Sigmoid colon (tissue), 3 donors: ENCODE measurements at regions not wholly inside any gene's neighbourhood (a gene's known extent, or its start where the extent isn't known, plus 50 kb on each side); places are given as distances from the start of the nearest gene placed in this dataset.

Source experiments
- CTCF ChIP-seq, 4 experiments: fragments of 450-650 bp in 3 of 4; fragments of 200-600 bp in 1 of 4; IDR thresholded peaks; one replicate each; pipeline ENCODE4 v1.5.1; 2016 to 2019; ENCODE audit warnings: antibody characterized with exemption in 4 of 4, mild to moderate bottlenecking in 3 of 4, moderate library complexity in 2 of 4
- POLR2A ChIP-seq, 2 donors: fragments of 450-650 bp; IDR thresholded peaks; one replicate each; pipeline ENCODE4 v1.6.1; 2016; ENCODE audit warnings: antibody characterized with exemption in 2 of 2, mild to moderate bottlenecking in 2 of 2, moderate library complexity in 2 of 2

DNA sequence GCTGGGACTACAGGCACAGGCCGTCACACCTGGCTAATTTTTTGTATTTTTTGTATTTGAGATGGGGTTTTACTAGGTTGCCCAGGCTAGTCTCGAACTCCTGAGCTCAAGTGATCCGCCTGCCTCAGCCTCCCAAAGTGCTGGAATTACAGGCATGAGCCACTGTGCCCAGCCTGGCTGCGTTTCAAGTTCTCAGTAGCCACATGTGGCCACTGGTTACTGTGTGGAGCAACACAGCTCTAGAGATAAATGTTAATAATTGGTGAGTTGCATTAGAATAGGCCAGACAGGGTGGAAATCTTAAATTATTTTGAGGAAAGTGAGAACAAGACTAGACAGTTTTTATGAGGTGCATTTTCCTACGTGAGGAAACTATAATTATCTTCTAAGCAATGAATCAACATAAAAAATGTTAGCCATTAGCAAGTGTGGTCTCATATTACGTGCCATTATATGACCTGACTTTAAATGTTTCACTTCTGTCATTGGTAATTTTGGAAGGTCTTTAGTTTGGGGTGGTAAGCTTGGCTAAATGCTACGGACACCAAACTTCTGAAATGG lies 129.6 kb downstream of the PLEKHG1 start:
- TF ChIP-seq CTCF (IDR thresholded peaks at IDR 0.05), result no peak
- TF ChIP-seq POLR2A (IDR thresholded peaks at IDR 0.05), result no peak
